GM19463 (cell line): ENCODE measurements at regions not wholly inside any gene's neighbourhood (a gene's known extent, or its start where the extent isn't known, plus 50 kb on each side); places are given as distances from the start of the nearest gene placed in this dataset.

ENCODE experiments used
- ATAC-seq: cut with Tn5 transposase; IDR thresholded peaks from one replicate; pipeline ENCODE4 v1.9.1; 2021; ENCODE audit warnings: mild to moderate bottlenecking, moderate library complexity; ENCODE audit not compliant: unreplicated experiment

GRCh38 chr2:18950361-18950851 is 361.0 kb upstream of the NT5C1B start:
- no peak for ATAC-seq

GRCh38 chr2:18949871-18950270 is 360.5 kb upstream of the NT5C1B start:
- no peak for ATAC-seq

- peak; percentile 78 for ATAC-seq
Measured at GRCh38 chr2:18940184-18940583, 350.8 kb upstream of the NT5C1B start.

DNA sequence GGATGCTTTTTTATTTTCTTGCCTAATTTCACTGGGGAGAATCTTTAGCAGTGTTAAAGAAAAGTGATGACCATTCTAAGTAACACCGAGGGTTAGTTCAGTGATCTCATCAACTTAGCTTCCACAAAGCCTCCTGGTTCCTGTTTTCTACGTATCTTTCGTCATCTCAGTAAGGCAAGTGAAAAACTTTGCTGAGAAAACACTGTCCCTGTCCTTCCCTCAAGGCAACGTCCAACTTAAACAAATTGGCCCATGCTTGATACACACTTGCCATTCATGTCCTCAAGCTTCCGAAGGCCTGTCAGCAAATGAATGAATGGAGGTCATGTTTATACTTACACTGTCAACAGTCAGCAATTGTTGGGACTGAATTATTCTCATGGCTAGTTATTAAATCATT is 350.4 kb upstream of the NT5C1B start:
- ATAC-seq, result peak; percentile 21

DNA sequence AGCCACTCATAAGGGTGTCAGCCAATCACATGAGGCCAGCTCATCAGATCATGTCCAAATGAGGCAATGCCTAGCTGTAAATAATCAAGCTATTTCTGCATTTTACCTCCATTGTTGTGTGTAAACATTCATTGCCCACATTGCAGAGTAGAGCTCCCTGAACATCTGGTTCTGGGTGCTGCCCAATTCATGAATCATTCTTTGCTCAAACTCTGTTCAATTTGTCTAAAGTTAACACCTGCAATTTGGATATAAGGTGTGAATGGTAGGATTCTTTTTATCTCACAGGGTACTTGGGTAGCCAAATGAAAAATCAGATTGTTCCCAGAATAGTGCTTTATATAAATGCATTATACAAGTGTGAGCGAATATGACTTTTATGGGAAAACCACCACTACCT is 345.5 kb upstream of the NT5C1B start:
- ATAC-seq, result no peak

DNA sequence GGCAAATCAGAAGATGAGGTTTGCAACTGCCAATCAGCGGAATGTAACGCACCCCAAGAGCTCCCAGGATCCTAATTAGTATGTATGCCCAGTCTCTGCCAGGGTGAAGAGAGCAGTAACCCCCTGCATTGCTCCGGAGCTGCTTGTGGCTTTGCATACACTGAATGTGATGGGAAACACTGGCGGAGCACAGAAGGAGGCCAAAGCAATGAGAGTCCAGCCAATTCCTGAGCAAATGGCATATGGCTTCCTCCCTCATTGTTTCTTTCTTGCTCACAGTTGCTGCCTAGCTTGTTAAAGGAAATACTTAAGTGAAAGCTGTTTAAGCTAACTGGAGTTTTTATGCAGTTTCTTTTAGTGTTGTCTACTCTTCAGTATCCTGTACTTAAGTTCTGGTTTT is 343.5 kb upstream of the NT5C1B start:
- no peak for ATAC-seq

GRCh38 chr2:18930971-18931370 is 341.6 kb upstream of the NT5C1B start:
- ATAC-seq, result no peak

- no peak for ATAC-seq
Measured at GRCh38 chr2:18927525-18928232, 338.3 kb upstream of the NT5C1B start.

DNA sequence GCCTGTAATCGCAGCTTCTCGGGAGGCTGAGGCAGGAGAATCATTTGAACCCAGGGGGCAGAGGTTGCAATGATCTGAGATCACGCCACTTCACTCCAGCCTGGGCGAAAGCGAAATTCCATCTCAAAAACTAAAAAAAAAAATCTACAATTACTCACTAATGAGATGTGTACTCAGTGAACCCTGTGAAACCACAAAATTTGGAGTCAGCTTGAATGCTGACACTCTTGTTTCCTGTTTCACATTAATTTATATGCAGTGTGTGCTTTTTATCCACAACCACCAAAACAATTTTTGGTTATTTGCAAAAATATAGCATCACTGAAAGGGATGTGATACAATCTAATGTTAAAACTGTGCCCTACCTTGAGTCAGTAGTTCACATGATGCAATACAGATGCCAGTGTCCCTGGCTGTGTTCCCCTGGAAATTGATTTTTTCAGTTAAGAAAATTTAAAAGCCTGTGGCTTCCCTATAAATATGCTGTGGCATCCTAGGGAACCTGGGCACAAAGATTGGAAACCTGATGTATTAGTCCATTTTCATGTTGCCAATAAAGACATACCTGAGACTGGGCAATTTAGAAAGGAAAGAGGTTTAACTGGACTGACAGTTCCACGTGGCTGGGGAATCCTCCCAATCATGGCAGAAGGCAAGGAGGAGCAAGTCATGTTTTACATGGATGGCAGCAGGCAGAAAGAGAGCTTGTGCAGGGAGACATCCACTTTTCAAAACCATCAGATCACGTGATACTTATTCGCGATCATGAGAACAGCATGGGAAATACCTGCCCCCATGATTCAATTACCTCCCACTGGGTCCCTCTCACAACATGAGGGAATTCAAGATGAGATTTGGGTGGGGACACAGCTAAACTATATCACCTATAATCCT is 337.5 kb upstream of the NT5C1B start:
- ATAC-seq, result no peak

GRCh38 chr2:18925296-18925695 is 335.9 kb upstream of the NT5C1B start:
- ATAC-seq, result no peak

DNA sequence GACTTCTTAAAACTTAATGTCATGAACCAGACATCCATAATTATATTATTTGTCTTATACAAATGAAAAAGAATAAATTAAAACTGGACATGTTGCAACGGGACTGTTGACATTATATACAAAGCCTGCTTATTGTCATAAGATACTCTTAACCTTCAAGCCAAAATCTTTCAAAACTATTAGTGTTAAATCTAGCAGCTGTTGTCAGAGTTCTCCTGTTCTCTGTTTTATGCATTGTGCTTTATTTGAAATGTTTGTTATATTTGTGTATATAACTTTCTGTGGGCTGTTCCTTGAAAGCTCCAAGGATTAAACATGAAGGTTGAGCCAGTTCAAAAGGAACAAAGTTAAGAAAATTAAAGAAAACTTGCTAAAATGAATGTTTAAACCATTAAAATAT is 335.5 kb upstream of the NT5C1B start:
- ATAC-seq, result no peak

DNA sequence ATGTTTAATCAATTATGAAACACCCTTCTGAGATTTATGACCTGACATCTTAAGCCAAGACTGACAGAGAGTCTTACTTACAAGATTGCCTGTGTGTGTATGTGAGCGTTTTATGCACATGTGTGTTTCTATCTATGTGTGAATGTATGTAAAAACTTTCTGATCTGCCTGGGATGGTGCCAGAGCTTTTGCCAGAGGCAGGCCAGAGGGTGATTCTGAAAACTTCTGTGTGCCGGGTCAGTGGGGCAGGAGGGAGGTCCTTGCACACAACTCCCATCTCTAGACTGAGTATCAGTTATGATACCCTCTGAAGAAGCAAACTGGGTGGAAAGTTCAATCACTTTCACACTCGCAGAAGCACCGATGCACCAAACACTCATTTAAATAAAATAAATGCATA is 335.0 kb upstream of the NT5C1B start:
- ATAC-seq, result no peak

- no peak for ATAC-seq
Measured at GRCh38 chr2:18922276-18922675, 332.9 kb upstream of the NT5C1B start.

GRCh38 chr2:18918280-18918679 is 328.9 kb upstream of the NT5C1B start:
- no peak for ATAC-seq

- no peak for ATAC-seq
Measured at GRCh38 chr2:18915227-18915626, 325.9 kb upstream of the NT5C1B start.

GRCh38 chr2:18913512-18913911 is 324.1 kb upstream of the NT5C1B start:
- ATAC-seq, result no peak

GRCh38 chr2:18912225-18912888 is 323.0 kb upstream of the NT5C1B start:
- no peak for ATAC-seq

- no peak for ATAC-seq
Measured at GRCh38 chr2:18911416-18911815, 322.0 kb upstream of the NT5C1B start.

DNA sequence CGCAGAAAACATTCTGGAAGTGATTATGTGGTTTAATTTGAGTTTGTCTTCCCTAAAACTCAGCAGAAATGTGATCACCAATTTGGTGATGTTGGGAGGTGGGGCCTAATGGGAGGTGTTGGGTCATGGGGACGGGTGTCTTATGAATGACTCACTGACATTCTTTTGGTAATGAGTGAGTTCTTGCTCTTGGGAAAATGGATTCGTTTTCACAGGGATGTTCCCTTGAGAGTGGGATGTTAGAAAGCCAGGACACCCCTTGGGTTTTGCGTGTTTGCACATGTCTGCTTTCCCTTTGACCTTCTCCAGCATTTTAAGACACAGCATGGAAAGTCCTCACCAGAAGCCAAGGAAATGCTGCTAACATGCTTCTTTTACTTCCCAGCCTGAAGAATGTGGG is 321.5 kb upstream of the NT5C1B start:
- no peak for ATAC-seq

DNA sequence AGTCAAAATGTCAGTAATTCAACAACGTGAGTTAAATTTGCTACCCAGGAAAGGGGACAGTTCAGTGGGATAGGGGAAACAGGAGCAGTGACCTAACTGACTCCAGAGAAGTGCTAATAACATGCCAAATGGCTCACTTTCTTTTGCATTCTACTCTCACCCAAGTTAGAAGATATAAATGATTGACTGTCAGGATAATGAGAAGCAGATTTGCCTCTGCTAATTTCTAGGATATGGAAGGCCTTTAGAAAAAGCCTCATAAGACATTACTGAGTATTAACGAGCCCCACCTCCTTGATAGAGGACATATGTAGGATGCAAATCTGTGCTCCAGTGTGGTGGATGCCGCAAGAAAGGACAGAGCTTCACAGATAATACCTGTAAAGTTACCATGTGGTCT is 318.6 kb upstream of the NT5C1B start:
- no peak for ATAC-seq

DNA sequence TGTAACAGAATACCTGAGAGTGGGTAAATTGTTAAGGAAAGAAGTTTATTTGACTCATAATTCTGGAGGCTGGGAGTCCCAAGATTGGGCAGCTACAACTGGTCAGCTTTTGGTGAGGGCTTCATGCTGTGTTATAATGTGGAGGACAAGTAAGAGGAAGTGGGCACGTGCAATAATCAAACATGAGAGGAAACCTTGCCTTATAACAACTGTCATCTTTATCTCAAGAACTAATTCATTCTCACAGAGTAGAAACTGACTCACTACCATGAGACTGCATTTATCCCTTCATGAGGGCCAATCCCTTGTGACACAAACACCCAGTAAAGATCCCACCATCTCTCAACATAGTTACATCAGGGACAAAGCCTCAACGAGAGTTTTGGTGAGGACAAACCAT is 318.1 kb upstream of the NT5C1B start:
- ATAC-seq, result no peak

- peak; percentile 97 for ATAC-seq
Measured at GRCh38 chr2:18903750-18904149, 314.4 kb upstream of the NT5C1B start.
